ENCODE measurements at regions not wholly inside any gene's neighbourhood (a gene's known extent, or its start where the extent isn't known, plus 50 kb on each side); places are given as distances from the start of the nearest gene placed in this dataset.

- TF ChIP-seq EP300 (IDR thresholded peaks at IDR 0.05), result no peak
- TF ChIP-seq POLR2A (IDR thresholded peaks at IDR 0.05), result no peak
- no peak for TF ChIP-seq CTCF (IDR thresholded peaks at IDR 0.05)
- no peak for TF ChIP-seq POLR2AphosphoS5 (IDR thresholded peaks at IDR 0.05)
- 90 to 100% methylated on average over 5 to 8 of the region's 8 CpGs for WGBS, 2 donors (ENCODE audit: low coverage in 1 of 2)
- ATAC-seq, result no peak
These were observed 207.9 kb upstream of the GADL1 start for GRCh38 chr3:31102196-31102879.

GRCh38 chr3:31103181-31103580 is 208.7 kb upstream of the GADL1 start:
- 73 to 89% methylated on average over 2 of the region's 2 CpGs for WGBS, 2 donors (ENCODE audit: low coverage in 1 of 2)
- no peak for ATAC-seq
- H3K4me3 ChIP-seq, result no peak overlapping the region
- no peaks in the 10 kb centered on the region for H3K9me3 ChIP-seq
- TF ChIP-seq POLR2AphosphoS5 (IDR thresholded peaks at IDR 0.05), result no peak
- no peak for TF ChIP-seq EP300 (IDR thresholded peaks at IDR 0.05)
- no peak for TF ChIP-seq CTCF (IDR thresholded peaks at IDR 0.05)
- TF ChIP-seq POLR2A (IDR thresholded peaks at IDR 0.05), result no peak
- H3K36me3 ChIP-seq, result no peaks in the 10 kb centered on the region
- H3K4me1 ChIP-seq, result no peaks in the 10 kb centered on the region
- no peak overlapping the region for H3K27ac ChIP-seq
- no peaks in the 10 kb centered on the region for H3K27me3 ChIP-seq

More at GRCh38 chr3:31102196-31102879, 207.9 kb upstream of the GADL1 start:
- Histone ChIP-seq H3K9me3 (no peaks in the 10 kb centered on the region), H3K4me3 (no peak overlapping the region), H3K4me1 (no peaks in the 10 kb centered on the region), H3K27ac (no peak overlapping the region), H3K36me3 (no peaks in the 10 kb centered on the region), H3K27me3 (no peaks in the 10 kb centered on the region)

GRCh38 chr3:31103623-31104180 is 209.2 kb upstream of the GADL1 start:
- TF ChIP-seq EP300 (IDR thresholded peaks at IDR 0.05) (no peak), CTCF (IDR thresholded peaks at IDR 0.05) (no peak), POLR2A (IDR thresholded peaks at IDR 0.05) (no peak), POLR2AphosphoS5 (IDR thresholded peaks at IDR 0.05) (no peak)
- WGBS, 2 donors (ENCODE audit: low coverage in 1 of 2), result 71 to 77% methylated on average over 3 to 4 of the region's 4 CpGs
- H3K4me1 ChIP-seq, result no peaks in the 10 kb centered on the region

GRCh38 chr3:31105011-31105410 is 210.6 kb upstream of the GADL1 start:
- H3K27ac ChIP-seq, result no peak overlapping the region
- no peak for TF ChIP-seq POLR2A (IDR thresholded peaks at IDR 0.05)
- no peak for TF ChIP-seq POLR2AphosphoS5 (IDR thresholded peaks at IDR 0.05)
- no peak for TF ChIP-seq EP300 (IDR thresholded peaks at IDR 0.05)
- no peak for TF ChIP-seq CTCF (IDR thresholded peaks at IDR 0.05)

More at GRCh38 chr3:31103623-31104180, 209.2 kb upstream of the GADL1 start:
- H3K36me3 ChIP-seq, result no peaks in the 10 kb centered on the region
- no peak overlapping the region for H3K4me3 ChIP-seq
- ATAC-seq, result no peak
- no peak overlapping the region for H3K27ac ChIP-seq
- H3K9me3 ChIP-seq, result no peaks in the 10 kb centered on the region
- no peaks in the 10 kb centered on the region for H3K27me3 ChIP-seq

More at GRCh38 chr3:31105011-31105410, 210.6 kb upstream of the GADL1 start:
- H3K27me3 ChIP-seq, result no peaks in the 10 kb centered on the region
- H3K9me3 ChIP-seq, result no peaks in the 10 kb centered on the region
- no peak overlapping the region for H3K4me3 ChIP-seq
- WGBS, 2 donors (ENCODE audit: low coverage in 1 of 2), result 85 to 100% methylated on average over 1 of the region's 1 CpG
- no peaks in the 10 kb centered on the region for H3K4me1 ChIP-seq
- H3K36me3 ChIP-seq, result no peaks in the 10 kb centered on the region
- ATAC-seq, result no peak
